Left ventricle myocardium inferior (tissue), 1 donor: ENCODE measurements at regions not wholly inside any gene's neighbourhood (a gene's known extent, or its start where the extent isn't known, plus 50 kb on each side); places are given as distances from the start of the nearest gene placed in this dataset.

Source experiments
- DNase-seq: peaks from one replicate; pipeline ENCODE4 v3.0.0-alpha.2; 2020
- H3K27ac ChIP-seq: fragments of 200-600 bp; replicated peaks from 2 replicates; pipeline ENCODE4 v1.8.0; 2021
- H3K27me3 ChIP-seq: fragments of 200-600 bp; 2 replicates; pipeline ENCODE4 v1.8.0; 2021; ENCODE audit warnings: low read depth
- H3K36me3 ChIP-seq: fragments of 200-600 bp; 2 replicates; pipeline ENCODE4 v1.8.0; 2021
- H3K4me1 ChIP-seq: fragments of 200-600 bp; 2 replicates; pipeline ENCODE4 v1.8.0; 2021
- H3K4me3 ChIP-seq: fragments of 200-600 bp; 2 replicates; pipeline ENCODE4 v1.8.0; 2021; ENCODE audit warnings: mild to moderate bottlenecking, moderate library complexity
- H3K9me3 ChIP-seq: fragments of 200-600 bp; replicated peaks from 2 replicates; pipeline ENCODE4 v1.8.0; 2021
- intact Hi-C: fragments of 100-400 bp; cut with micrococcal nuclease; formaldehyde crosslinking; loops from one replicate; pipeline ENCODE4 v1.11.0; 2022
- TF ChIP-seq, protein P1 (sequence below): fragments of 200-600 bp; IDR thresholded peaks from 2 replicates; pipeline ENCODE4 v1.8.0; 2021; ENCODE audit warnings: antibody characterized with exemption, mild to moderate bottlenecking, borderline replicate concordance
- donor health status: DM: no; HTN: yes; CAD: no; lungs with severe emphysema.

DNA sequence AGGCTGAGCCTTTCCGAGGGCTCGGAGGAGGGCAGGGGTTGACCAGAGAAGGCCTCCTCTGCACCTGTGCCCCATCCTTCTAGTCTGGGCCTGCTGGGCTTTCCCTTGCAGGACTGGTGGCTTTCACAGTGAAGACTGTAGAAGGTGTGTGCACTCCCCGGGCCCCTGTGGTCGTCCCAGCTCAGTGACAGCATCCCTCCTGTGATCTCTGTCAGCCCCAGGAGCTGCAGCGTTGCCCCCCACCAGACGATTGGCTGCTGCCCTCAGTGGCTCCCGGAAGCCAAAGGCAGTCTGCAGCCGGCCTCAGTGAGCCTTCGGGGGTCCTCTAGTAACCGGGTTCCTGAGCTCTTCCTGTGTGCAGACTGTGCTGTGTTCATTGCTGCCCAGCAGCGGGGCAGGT, 69.4 kb upstream of the EN2 start:
- peaks cover 98% of the 10 kb centered on the region for H3K27me3 ChIP-seq
- H3K4me3 ChIP-seq = no peak overlapping the region
- H3K36me3 ChIP-seq = no peaks in the 10 kb centered on the region
- H3K9me3 ChIP-seq = no peaks in the 10 kb centered on the region
- no peak overlapping the region for H3K27ac ChIP-seq
- TF ChIP-seq, protein P1, sequence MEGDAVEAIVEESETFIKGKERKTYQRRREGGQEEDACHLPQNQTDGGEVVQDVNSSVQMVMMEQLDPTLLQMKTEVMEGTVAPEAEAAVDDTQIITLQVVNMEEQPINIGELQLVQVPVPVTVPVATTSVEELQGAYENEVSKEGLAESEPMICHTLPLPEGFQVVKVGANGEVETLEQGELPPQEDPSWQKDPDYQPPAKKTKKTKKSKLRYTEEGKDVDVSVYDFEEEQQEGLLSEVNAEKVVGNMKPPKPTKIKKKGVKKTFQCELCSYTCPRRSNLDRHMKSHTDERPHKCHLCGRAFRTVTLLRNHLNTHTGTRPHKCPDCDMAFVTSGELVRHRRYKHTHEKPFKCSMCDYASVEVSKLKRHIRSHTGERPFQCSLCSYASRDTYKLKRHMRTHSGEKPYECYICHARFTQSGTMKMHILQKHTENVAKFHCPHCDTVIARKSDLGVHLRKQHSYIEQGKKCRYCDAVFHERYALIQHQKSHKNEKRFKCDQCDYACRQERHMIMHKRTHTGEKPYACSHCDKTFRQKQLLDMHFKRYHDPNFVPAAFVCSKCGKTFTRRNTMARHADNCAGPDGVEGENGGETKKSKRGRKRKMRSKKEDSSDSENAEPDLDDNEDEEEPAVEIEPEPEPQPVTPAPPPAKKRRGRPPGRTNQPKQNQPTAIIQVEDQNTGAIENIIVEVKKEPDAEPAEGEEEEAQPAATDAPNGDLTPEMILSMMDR = no peak
- DNase-seq = no peak
- intact Hi-C loops = no loop called here
- H3K4me1 ChIP-seq = no peaks in the 10 kb centered on the region

DNA sequence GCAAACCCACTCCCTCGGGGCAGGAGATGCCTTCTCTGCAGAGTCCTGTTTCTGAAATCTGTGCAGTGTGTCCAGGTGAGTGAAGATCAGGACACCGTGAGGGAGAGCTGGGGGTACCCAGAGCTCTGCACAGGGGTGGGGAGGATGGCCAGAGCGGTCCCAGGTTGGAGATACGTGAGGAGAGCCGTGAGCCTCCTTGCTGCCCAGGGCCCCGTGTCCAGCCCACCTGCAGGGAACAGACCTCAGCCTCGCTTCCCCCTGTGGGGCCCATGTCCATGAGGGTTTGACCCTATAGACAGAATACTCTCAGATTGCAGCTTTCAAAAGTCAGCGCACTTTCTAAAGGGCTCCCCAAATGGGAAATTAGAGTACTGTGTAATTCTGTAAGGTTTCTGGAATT, 66.5 kb upstream of the EN2 start:
- TF ChIP-seq, protein P1 = no peak
- intact Hi-C loops = no loop called here
- peaks cover 97% of the 10 kb centered on the region for H3K27me3 ChIP-seq
- H3K36me3 ChIP-seq = no peaks in the 10 kb centered on the region
- no peak for DNase-seq
- no peak overlapping the region for H3K4me3 ChIP-seq
- H3K4me1 ChIP-seq = no peaks in the 10 kb centered on the region
- H3K27ac ChIP-seq = no peak overlapping the region
- no peaks in the 10 kb centered on the region for H3K9me3 ChIP-seq

DNA sequence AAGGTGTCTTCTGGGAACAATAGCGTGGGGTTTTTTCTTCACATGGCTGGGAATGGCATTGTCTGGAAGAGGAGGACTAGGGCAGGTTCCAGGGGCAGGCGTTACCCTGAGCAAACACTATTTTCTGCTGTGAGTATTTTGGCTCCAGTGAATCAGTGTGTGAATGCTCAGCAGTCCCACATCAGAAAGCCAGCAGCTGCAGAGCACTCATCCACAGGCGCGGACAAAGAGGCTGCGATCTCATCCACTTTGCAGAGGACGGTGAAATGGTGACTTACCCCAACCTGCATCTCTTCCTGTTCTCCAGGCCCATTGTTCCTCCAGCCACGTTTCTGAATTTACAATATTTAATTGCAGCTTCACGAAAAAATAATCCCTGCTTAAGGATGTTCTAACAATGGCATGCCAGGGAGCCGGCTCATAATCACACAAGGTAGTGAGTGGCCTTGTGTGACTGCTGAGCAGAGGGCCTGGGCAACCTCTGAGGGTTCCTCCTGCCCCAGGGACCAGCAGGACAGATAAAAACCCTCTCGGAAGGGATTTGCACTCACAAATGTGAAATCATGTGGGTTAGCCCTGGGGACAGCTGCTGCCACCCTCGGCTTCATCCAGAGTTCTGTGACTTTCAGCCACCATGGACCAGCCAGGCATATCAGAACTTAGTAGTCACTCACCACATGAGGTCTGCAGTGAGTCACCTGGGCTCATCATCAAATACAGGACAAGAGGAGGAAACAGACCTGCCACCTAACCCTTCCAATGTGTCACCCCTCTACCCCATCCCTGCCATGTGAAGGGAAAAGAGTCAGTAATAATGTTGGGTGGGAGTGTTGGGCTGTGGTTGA, 65.0 kb upstream of the EN2 start:
- no peak for DNase-seq
- no peak overlapping the region for H3K27ac ChIP-seq
- TF ChIP-seq, protein P1 = no peak
- intact Hi-C loops = no loop called here
- no peaks in the 10 kb centered on the region for H3K9me3 ChIP-seq
- H3K4me1 ChIP-seq = no peaks in the 10 kb centered on the region
- peaks cover 97% of the 10 kb centered on the region for H3K27me3 ChIP-seq
- no peaks in the 10 kb centered on the region for H3K36me3 ChIP-seq
- H3K4me3 ChIP-seq = no peak overlapping the region

DNA sequence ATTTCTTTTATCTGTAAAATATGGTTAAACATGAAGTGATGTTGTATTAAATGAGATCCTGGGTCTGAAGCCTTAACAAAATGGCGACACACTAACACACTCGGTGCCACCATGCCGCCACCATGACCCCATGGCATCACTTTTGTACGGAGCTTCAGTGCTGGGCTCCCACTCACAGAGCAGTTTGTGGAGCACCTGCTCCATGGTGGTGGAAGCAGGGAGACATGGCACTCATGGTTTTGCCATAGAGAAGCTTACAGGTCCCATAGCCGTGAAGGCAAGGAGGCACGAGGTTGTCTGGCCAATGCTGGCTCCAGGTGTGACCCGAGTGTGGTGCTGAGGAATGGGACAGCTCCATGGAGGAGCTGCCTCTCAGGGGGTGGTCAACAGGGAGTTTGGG, 63.5 kb upstream of the EN2 start:
- TF ChIP-seq, protein P1 = no peak
- H3K36me3 ChIP-seq = no peaks in the 10 kb centered on the region
- H3K27me3 ChIP-seq = peaks cover 94% of the 10 kb centered on the region
- no peaks in the 10 kb centered on the region for H3K4me1 ChIP-seq
- intact Hi-C loops = no loop called here
- no peaks in the 10 kb centered on the region for H3K9me3 ChIP-seq
- no peak overlapping the region for H3K27ac ChIP-seq
- DNase-seq = no peak
- H3K4me3 ChIP-seq = no peak overlapping the region

DNA sequence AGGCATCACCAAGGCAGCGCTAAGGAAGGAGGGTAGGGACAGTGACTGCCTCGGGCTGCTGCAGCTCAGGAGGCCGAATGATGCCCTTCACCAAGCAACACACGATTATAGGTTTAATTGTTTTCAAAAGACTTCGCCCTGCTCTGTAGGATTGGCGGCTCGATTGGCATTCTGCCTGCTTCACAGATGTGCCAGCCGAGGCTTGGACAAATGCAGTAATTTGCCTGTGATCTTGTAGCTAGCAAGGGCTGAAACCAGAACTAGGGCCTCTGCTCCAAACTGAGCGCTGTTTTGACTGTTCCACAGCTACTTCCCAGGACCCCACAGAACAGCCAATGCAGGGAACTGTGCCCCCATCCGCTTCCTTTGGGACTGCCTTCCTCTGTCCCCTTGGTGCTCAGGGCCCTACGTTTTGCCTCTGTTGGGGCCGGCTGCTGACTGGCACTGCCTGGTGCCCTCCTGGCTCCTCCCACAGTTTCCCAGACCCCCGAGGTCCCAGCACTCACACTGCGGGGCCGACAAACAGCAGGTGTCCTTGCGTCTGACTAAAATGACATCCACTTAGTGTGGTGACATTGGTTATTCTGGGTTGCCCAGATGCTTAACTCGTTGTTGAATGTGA, 62.6 kb upstream of the EN2 start:
- no peaks in the 10 kb centered on the region for H3K4me1 ChIP-seq
- H3K27me3 ChIP-seq = peaks cover 95% of the 10 kb centered on the region
- no peaks in the 10 kb centered on the region for H3K36me3 ChIP-seq
- TF ChIP-seq, protein P1 = no peak
- no peaks in the 10 kb centered on the region for H3K9me3 ChIP-seq
- DNase-seq = no peak
- H3K4me3 ChIP-seq = no peak overlapping the region
- no peak overlapping the region for H3K27ac ChIP-seq
- intact Hi-C loops = no loop called here
